ENCODE measurements at regions not wholly inside any gene's neighbourhood (a gene's known extent, or its start where the extent isn't known, plus 50 kb on each side); places are given as distances from the start of the nearest gene placed in this dataset.

DNA sequence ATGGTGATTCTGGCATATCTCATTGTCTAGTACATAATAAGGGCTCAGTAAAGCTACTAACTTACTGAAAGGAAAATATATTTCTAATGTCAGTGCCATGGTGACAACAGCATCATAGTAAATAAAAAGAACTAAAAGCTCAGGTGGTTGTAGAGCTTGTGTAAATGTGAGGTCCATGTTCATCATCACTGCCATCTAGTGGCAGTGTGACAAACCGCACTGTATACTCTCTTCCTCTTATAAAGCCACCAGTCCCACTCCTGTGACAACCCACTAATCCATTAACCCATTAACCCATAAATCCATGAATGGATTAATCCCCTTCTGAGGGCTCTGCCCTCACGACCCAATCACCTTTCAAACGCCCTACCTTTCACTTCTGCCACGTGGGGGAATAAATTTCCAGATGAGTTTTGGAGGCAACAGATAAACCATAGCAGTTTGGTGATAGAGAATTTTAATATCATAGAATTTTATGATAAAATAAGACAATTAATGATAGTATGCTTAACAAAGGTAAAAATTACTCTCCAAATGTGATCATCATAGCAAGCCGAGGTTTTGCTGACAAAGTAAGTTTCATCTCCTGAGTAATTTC lies 160.4 kb upstream of the SGCG start:
- no peak overlapping the region for H3K4me3 Mint-ChIP-seq
- H3K36me3 Mint-ChIP-seq: no peaks in the 10 kb centered on the region
- peaks cover 2% of the 10 kb centered on the region for H3K4me1 Mint-ChIP-seq
- no peaks in the 10 kb centered on the region for H3K27me3 Mint-ChIP-seq (ENCODE audit: low read depth)
- H3K9me3 Mint-ChIP-seq: peaks cover 6% of the 10 kb centered on the region
- H3K27ac Mint-ChIP-seq: no peak overlapping the region
- TF ChIP-seq, protein P1, sequence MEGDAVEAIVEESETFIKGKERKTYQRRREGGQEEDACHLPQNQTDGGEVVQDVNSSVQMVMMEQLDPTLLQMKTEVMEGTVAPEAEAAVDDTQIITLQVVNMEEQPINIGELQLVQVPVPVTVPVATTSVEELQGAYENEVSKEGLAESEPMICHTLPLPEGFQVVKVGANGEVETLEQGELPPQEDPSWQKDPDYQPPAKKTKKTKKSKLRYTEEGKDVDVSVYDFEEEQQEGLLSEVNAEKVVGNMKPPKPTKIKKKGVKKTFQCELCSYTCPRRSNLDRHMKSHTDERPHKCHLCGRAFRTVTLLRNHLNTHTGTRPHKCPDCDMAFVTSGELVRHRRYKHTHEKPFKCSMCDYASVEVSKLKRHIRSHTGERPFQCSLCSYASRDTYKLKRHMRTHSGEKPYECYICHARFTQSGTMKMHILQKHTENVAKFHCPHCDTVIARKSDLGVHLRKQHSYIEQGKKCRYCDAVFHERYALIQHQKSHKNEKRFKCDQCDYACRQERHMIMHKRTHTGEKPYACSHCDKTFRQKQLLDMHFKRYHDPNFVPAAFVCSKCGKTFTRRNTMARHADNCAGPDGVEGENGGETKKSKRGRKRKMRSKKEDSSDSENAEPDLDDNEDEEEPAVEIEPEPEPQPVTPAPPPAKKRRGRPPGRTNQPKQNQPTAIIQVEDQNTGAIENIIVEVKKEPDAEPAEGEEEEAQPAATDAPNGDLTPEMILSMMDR (IDR thresholded peaks at IDR 0.05; ENCODE audit: unreplicated experiment): peak; percentile 81
- DNase-seq (ENCODE audit: low spot score in 2 of 2, unreplicated experiment in 2 of 2): peak in 1 of 2 experiments; percentile 44

GRCh38 chr13:23021906-23022305 lies 158.9 kb upstream of the SGCG start:
- peaks cover 10% of the 10 kb centered on the region for H3K4me1 Mint-ChIP-seq
- no peak for DNase-seq (ENCODE audit: low spot score in 2 of 2, unreplicated experiment in 2 of 2)
- no peaks in the 10 kb centered on the region for H3K36me3 Mint-ChIP-seq
- no peaks in the 10 kb centered on the region for H3K9me3 Mint-ChIP-seq
- TF ChIP-seq, protein P1 (IDR thresholded peaks at IDR 0.05; ENCODE audit: unreplicated experiment): no peak
- H3K27ac Mint-ChIP-seq: no peak overlapping the region
- H3K4me3 Mint-ChIP-seq: no peak overlapping the region
- H3K27me3 Mint-ChIP-seq (ENCODE audit: low read depth): no peaks in the 10 kb centered on the region

DNA sequence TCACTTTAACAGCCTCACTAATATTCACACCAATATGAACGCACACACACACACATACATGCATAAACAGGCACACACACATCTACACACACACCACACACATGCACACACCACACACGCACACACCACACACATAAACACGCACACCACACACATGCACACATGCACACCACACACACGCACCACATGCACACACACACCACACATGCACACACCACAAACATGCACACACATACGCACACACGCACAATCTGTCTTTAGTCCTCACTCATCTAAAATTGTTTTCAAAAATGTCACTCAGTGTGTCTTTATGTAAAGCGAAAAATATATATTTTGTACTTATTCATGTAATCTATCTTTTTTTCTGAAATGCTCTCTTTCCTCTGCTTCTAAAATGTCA lies 158.1 kb upstream of the SGCG start:
- no peak overlapping the region for H3K4me3 Mint-ChIP-seq
- H3K27ac Mint-ChIP-seq: no peak overlapping the region
- no peaks in the 10 kb centered on the region for H3K36me3 Mint-ChIP-seq
- TF ChIP-seq, protein P1 (IDR thresholded peaks at IDR 0.05; ENCODE audit: unreplicated experiment): no peak
- no peak for DNase-seq (ENCODE audit: low spot score in 2 of 2, unreplicated experiment in 2 of 2)
- H3K9me3 Mint-ChIP-seq: no peaks in the 10 kb centered on the region
- H3K27me3 Mint-ChIP-seq (ENCODE audit: low read depth): no peaks in the 10 kb centered on the region
- peaks cover 10% of the 10 kb centered on the region for H3K4me1 Mint-ChIP-seq

DNA sequence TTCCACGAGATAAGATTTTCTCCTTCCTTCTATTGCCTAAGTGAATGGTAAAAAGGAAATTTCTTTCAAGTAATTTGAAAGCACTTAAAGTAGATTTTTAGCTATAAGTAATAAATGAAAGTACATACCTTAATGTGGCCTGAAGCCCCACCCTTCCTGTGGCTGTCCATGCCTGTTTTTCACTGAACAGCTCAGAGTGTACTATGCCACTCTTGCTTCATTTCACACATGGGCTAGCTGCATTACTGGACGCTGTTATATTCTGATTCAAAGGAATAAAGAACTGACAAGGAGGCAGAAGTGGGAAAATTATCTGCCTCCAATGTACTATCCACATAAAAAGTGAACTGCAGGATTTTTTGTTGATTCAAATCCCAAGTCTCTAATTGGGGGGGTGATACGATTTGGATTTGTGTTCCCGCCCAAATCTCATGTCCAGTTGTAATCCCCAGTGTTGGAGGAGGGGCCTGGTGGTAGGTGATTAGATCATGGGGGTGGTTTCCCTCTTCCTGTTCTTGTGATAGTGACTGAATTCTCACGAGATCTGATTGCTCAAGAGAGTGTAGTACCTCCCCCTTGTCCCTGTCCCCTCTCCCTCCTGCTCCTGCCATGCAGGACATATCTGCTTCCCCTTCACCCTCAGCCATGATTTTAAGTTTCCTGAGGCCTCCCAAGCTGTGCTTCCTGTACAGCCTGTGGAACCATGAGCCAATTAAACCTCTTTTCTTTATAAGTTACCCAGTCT lies 154.7 kb upstream of the SGCG start:
- H3K9me3 Mint-ChIP-seq: peaks cover 4% of the 10 kb centered on the region
- no peak overlapping the region for H3K4me3 Mint-ChIP-seq
- no peak for DNase-seq (ENCODE audit: low spot score in 2 of 2, unreplicated experiment in 2 of 2)
- no peaks in the 10 kb centered on the region for H3K27me3 Mint-ChIP-seq (ENCODE audit: low read depth)
- H3K36me3 Mint-ChIP-seq: no peaks in the 10 kb centered on the region
- peaks cover 8% of the 10 kb centered on the region for H3K4me1 Mint-ChIP-seq
- peak overlapping the region; percentile 9 for H3K27ac Mint-ChIP-seq
- TF ChIP-seq, protein P1 (IDR thresholded peaks at IDR 0.05; ENCODE audit: unreplicated experiment): no peak

GRCh38 chr13:23039266-23039935 lies 141.4 kb upstream of the SGCG start:
- H3K27ac Mint-ChIP-seq: no peak overlapping the region
- no peak overlapping the region for H3K4me3 Mint-ChIP-seq
- H3K27me3 Mint-ChIP-seq (ENCODE audit: low read depth): no peaks in the 10 kb centered on the region
- DNase-seq (ENCODE audit: low spot score in 2 of 2, unreplicated experiment in 2 of 2): no peak
- TF ChIP-seq, protein P1 (IDR thresholded peaks at IDR 0.05; ENCODE audit: unreplicated experiment): no peak
- no peaks in the 10 kb centered on the region for H3K36me3 Mint-ChIP-seq
- H3K9me3 Mint-ChIP-seq: no peaks in the 10 kb centered on the region
- peaks cover 4% of the 10 kb centered on the region for H3K4me1 Mint-ChIP-seq

Data from mesothelial cell of epicardium (in vitro differentiated cells).